Inferior parietal cortex (tissue), 1 donor: ENCODE measurements at regions not wholly inside any gene's neighbourhood (a gene's known extent, or its start where the extent isn't known, plus 50 kb on each side); places are given as distances from the start of the nearest gene placed in this dataset.
"Not testable (repeated sequence)": the region's sequence is repeated elsewhere in the genome, so short reads cannot be mapped to it uniquely, and the experiment has no call there.

ENCODE experiments used
- DNase-seq: peaks from one replicate; pipeline ENCODE4 v3.0.0-alpha.2; 2016; ENCODE audit errors: extremely low spot score

DNA sequence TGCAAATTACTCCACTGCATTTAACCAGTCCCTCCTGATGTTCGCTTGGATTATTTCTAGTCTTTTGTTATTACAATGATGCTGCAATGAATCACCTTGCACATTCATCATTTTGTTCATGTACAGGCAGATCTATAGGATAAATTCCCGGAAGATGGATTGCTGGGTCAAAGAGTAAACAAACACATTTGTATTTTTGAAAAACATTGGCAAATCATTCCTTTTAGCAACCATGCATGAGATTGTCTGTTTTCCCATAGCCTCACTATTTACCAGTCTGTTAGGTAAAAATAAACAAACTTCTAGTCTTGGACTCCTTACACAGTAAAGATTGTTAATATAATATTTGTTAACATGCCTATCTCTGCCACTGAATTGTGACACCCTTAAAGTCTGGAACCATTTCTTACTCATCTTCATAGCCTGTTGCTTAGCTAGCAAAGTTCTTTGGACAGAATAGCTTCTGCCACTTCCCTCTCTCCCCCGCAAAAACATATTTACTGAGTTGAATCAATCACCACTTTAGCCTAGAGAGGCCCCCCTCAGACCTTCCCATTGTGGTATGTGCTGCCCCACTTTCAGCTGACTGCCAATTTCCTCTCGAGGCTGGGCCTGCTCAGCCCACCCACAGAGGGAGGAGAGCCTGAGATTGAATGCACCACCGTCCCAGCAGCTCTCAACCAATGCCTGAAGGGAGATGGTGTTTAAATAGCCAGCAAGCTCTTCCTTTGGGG, 108.4 kb upstream of the ATXN3L start:
- DNase-seq: no peak

DNA sequence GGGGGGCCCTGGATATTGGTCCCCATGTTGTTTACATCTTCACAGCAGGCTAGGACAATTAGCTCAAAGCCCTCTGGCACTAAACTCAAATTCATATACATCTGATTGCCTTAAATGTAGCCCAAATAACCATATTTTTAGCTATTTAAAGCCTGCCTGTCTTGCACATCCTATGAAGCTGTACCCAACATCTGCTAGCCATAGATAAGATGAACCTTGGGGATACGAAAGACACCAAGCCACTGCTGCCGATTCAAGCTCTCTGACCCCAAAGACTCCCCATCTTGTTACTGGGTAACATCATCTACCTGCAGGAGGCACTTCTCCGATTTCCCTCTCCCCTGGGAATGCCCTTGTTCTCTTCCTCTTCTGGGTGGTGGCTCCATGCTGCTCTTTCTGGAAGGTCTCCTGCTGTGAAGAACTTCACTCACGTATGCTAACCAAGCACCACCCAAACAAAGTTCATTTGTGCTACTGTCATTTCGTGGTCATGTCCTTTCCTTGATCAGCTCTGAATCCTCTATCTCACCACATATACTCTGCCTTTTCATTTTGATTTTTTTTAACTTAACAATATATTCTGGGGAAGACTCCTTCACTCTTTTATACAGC, 107.7 kb upstream of the ATXN3L start:
- DNase-seq: no peak

DNA sequence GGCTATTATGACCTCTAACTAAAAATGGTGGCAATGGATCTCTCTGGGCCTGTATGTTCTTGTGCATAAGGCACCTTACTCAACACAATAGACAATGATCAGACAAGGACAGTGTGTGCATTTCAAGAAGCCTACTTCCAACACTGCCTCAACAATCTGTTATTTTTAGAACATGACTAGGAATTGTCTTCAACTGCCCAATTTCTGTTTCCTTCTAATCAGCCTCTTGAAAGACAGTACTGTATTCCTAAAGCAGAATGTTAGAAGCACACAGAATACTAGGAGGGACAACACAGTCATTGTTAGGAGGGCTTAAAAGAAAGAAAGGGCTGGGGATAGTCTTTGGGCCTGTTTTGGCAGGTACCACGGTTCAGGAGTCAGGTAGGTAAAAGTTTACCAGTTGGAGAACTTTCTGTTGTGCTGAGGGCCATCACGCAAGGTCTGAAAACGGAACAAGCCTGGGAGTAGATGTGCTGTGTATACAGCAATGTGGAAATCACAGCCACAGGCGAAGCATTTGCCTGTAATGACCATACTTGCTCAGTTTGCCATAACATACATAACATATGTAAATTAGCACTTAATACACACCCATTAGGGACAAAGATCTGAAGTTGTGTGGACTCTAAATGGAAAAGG, 100.8 kb upstream of the ATXN3L start:
- DNase-seq: no peak

DNA sequence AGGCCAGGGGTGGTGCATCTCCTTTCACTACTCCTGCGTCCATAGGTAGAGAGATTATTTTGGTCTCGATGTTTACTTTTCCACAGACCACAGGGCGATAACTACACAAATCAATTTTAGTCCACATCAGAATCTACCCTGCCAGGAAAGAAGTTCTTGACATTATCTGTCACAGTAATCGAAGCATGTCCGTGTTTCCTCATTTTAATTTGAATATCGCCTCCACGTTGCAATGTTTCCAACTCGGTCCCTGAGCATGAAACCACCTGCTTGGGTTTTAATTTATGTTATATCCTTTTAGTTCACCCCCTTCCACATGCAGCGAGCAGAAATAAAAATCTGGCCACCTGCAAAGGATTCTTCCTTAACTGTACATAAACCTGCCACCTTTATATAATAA, 100.1 kb upstream of the ATXN3L start:
- DNase-seq: no peak

DNA sequence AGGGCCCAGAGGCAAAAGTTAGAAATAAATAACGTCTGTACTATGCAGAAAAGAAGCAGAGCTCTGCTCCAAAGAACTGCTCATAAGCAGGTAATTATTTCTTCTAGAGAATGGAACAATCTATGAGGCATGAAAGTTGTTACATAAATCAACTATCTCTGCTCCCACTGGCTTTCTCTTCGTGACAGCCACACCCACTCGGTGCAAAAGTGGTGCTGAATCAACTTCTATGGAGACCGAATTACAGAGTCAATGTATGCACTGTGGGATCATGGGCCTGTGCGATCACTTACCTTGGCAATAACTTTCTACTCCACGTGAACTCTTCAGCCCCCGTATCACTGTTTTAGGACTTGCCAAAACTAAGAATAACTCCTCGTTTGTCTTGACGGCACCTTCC, 99.4 kb upstream of the ATXN3L start:
- DNase-seq: no peak

DNA sequence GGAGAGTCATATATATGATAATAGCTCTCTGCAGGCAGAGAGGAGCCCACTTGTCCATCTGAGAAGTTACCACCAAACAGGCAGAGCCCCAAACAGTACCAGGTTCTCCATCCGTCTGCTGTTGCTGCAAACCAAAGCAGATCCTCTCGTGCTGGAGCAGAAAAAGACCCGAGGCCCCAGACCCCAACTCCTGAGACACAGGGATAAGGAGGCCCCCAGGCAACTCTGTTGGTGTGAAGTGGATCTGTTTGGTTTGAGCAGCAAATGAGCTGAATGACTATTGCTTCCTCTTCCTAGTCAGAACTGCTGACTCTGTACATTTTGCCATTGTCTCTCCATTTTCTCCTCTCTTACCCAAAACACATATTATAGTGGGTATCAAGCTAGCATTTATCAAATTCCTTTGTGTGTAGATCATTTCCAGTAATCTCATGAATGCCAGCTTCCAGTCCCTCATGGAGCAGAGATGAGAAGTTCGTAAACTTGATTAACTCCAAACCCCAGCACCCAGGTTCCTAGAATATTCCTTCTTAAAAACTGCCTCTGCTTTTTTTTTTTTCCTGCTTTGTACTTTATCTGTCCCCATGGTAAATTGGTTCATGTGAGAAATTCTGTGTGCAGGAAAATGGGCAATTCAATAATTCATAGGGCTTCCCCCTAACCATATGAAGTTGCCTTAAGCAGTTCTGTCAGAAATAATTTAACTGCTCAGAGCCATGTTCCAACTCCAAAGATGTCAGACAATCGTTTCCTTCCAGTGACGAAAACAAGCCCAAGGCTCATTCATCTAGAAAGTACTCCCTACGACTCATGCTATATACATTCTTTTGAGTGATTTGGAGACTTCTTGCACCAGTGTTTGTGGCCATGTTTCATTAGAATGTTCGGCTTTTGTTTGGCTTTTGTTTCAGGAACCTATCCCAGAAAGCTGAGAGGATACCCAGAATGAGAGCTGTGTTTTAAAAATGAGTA, 98.6 kb upstream of the ATXN3L start:
- no peak for DNase-seq

DNA sequence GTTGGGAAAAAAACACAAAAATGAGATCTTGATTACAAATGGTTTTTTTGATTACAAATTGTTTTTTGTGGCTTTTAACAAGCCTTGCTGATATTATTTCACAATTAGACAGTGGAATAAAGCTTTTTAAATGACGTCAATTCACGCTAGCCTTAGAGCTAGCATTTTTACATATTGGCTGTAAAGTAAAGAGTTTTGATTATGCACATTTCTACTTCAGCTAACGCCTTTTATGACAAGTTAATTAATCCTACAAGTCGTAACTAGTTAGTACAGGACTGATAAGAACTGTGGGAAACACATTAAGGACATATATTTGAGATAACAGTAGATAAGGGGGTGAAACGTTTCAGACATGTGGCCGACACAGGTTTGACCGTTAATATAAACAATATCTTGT, 95.7 kb upstream of the ATXN3L start:
- no peak for DNase-seq

DNA sequence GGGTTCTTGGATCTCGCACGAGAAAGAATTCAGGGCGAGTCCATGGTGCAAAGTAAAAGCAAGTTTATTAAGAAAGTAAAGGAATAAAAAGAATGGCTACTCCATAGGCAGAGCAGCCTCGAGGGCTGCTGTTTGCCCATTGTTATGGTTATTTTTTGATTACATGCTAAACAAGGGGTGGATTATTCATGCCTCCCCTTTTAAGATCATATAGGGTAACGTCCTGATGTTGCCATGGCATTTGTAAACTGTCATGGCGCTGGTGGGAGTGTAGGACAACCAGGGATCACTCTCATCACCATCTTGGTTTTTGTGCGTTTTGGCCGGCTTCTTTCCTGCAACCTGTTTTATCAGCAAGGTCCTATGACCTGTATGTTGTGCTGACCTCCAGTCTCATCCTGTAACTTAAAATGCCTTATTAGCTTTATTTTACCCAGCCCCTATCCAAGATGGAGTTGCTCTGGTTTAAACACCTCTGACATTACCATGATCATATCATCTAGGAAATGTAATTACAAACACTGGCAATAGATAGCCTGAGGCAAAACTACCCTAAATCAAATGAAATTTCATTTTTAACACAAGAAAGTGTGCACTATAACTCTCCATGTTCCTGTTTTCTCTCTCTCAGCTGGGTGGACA, 94.3 kb upstream of the ATXN3L start:
- DNase-seq: no peak

DNA sequence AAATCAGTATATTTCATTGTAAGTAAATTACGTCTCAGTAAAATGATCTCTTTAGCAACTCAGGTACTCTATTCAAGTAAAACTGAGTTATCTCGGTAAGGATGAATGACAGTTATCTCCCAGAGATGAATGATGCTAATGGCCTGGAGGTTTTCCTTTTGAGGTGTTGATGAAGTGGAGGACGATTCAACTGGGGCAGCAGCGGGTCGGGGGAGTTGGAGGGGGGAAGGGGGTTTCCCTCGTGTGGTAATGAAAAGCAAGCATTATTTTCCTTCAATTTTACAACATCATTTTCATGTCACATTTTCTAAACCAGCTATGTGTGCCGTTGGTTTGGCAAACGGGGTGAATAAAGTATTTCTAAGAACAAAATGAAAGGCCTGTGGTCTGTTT, 92.4 kb upstream of the ATXN3L start:
- DNase-seq: no peak

DNA sequence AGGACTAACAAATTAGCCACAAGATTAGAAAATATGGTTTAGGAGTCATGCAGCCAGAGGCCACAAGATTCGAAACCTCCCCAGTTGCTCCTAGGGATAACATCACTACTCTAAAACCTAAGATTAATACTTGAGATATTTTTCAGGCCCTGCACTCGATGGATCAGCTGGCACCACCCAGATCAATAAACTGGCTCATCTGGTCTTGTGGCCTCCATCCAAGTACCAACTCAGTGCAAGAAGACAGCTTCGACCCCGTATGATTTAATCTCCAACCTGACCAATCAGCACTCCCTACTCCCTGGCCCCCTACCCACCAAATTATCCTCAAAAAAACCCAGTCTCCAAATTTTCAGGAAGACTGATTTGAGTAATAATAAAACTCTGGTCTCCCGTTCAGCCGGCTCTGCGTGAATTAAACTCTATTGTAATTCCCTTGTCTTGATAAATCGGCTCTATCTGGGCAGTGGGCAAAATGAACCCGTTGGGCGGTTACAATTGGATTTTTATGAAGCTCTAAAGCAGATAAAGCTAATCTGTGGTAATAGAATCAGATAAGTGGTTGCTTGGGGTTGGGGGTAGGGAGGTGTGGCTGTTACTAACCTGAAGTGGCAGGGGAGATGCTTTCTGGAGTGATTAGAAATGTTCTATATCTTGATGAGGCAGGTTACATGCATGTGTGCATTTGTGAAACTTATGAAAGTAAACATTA, 91.8 kb upstream of the ATXN3L start:
- no peak for DNase-seq

DNA sequence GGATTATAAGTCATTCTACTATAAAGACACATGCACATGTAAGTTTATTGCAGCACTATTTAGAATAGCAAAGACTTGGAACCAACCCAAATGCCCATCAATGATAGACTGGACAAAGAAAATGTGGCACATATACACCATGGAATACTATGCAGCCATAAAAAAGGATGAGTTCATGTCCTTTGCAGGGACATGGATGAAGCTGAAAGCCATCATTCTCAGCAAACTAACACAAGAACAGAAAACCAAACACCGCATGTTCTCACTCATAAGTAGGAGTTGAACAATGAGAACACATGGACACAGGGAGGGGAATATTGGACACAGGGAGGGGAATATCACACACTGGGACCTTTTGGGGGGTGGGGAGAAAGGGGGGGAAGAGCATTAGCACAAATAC, 88.7 kb upstream of the ATXN3L start:
- DNase-seq: not testable (repeated sequence)

DNA sequence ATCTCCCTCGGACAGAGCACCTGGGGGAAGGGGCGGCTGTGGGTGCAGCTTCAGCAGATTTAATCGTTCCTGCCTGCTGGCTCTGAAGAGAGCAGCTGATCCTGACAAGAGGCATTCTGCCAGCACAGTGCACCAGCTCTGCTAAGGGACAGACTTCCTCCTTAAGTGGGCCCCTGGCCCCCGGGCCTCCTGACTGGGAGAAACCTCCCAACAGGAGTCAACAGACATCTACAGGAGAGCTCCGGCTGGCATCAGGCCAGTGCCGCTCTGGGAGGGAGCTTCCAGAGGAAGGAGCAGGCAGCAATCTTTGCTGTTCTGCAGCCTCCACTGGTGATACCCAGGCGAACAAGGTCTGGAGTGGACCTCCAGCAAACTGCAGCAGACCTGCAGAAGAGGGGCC, 84.9 kb upstream of the ATXN3L start:
- DNase-seq: not testable (repeated sequence)

DNA sequence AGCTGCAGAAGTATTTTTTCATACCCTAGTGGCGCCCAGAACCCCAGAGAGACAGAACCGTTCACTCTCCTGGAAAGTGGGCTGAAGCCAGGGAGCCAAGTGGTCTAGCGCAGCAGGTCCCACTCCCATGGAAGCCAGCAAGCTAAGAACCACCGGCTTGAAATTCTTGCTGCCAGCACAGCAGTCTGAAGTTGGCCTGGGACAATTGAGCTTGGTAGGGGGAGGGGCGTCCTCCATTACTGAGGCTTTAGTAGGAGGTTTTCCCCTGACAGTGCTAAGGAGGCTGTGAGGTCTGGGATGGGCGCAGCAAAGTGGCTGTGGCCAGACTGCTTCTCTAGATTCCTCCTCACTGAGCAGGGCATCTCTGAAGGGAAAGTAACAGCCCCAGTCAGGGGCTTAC, 84.5 kb upstream of the ATXN3L start:
- no peak for DNase-seq

DNA sequence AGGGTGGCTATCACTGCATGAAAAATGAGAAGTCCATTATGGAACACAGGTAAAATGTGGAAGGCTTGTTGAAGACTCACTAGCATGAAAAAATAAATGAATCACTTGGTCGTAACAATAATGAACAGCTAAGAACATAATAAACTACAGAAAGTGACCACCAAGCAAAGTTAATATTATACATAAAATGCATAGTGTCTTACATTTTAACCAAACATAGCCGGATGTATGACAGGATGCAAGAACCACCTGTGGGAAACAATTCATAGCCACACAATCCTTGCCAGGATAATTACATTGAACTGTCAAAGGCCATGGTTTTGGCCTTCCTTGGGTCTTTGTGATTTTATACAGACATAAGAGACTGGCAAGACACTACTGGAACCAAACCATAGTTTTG, 81.9 kb upstream of the ATXN3L start:
- no peak for DNase-seq

DNA sequence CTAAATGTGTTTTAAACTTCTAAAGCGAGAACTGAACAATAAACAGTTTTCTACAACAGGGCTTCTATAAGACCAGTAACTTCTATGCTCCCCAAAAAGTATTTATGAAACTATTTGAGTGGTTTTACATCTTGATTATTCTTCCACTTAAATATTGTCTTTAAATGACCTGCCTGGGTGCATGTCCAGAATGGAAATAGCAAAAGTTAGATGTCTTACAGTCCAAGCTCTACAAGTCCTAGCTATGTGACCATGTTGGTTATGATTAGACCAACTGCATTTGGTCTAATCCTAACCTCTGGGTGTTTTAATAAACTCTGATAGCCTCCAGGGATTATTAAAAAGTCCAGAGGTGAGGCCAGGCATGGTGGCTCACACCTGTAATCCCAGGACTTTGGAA, 79.0 kb upstream of the ATXN3L start:
- DNase-seq: no peak

DNA sequence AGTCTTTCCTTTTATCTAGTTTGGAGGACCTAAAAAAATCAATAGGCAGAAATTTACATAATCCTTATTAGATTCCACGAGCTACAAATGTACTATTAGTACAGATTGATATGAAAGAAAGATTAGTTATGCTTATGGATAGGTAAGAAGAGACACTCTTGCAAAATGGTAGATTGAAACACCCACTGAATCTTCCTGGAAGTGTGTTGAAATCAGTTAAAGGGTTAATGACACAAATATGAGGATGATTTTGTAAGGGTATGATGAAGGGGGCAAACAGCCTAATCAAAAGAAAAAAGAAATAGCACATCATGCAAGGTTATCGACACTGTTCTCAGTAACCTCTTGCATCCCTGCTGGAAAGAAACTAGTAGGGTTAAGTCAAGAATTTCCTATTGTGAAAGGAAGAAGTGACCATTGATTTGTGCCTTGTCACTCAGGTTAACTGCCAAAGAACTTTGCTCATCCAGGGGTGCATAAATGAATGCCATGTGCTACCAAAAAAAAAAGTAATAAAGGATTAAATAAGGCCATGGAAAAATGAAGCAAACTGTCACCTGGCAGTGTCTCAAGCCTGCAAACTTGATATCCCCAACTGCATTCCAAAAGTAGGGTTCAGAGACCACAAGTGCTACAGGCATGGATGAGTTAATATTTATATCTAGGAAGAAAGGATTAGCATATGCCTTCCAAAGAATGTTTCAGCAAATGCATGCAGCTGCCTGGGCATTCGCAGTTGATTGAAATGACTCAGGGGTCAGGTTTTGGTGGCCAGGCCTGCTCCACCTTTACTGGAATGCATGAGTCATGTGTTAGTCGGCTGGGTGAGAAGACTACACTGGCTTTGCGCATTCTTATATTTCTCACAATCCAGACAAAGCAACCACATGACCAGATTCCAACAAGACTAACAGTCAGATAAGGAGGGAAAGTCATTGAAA, 78.3 kb upstream of the ATXN3L start:
- DNase-seq: no peak

DNA sequence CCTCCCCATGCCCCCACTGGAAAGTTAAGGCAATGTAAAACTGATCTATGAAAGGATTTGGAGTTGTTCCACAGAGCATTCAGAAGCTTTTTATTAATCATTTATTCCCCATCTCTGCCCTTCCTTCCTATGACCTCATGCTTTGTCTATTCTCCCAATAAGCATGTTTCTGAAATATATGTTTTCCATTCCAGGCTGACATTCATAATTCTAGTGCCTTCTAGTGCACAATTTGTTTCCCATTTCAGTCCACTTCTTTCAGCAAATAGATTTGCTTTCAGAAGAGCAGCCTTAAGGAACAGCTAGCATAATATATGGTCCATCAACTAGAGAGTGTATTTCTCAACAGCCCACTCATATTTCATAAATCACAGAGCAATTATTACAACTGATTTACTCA, 77.1 kb upstream of the ATXN3L start:
- no peak for DNase-seq

DNA sequence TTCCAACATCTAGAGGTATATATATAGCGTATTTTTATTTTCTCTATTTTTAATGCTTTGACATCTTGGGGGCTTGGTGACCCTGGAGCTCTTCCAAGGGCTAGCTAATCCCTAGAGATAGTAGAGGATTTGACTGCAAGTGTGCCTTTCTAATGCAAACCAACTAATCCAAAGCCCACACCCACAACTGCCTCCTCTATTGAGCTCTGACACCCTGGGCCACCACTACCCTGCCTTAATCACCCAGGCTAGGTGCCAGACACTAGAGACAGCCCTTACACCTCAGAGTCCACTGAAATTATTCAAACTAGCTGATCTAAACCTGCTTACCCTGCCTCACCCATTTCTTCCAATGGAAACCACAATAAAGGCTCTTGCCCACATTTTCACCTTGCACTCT, 69.6 kb upstream of the ATXN3L start:
- DNase-seq: no peak

DNA sequence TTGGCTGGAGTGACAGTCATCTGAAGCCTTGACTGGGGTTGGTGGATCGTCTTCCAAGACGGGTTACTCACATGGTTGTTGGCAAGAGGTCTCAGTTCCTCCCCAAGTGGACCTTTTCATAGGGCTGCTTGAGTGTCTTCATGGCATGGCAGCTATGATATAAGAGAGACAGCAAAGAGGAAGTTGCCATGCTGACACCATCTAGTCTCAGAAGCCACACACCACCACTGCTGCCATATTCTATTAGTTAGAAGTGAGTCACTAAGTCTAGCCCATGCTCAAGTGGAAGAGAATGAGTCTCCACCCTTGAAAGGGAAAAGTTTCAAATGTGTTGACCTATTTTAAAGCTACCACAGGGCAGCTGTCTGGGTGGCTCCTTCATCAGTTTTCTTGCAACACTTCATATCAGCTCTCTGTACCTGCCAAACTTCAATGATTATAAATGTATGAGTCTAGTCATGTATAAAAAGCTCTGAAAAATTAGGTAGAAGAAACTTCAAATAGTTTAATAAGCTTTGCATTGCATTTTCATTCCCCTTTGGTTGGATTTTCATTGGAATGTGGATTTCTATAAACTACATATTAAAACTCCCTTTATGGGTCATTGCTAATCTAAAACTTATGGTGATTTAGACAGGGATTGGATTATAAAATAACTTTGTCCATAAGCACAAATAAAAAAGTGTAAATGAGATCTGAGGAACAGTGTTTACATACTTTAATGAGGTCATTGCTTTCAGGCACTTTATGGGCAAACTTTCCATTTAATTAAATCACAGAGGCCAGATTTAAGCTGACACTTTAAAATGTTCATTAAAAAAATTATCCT, 68.0 kb upstream of the ATXN3L start:
- DNase-seq: no peak
